ENCODE measurements at regions not wholly inside any gene's neighbourhood (a gene's known extent, or its start where the extent isn't known, plus 50 kb on each side); places are given as distances from the start of the nearest gene placed in this dataset.

DNA sequence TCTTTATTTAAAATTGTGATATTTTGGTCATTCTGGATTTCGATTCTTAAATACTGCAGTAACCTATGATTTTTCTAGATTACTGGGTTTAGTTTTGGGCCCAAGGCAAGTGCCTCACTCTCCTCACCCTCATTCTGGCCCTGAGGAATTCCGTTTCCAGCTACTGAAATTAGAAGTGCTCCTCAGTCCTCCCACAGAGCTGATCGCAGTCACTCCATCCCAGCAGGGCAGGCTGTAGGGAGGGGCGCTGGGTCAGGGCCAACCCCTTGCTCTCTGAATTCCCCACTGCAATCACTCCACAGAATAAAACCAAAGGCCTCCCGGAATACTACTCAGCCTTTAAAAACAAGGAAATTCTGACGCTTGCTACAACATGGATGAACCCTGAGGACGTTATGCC, 66.5 kb upstream of the DIO3 start:
- TF ChIP-seq POLR2A (IDR thresholded peaks at IDR 0.05), result no peak
- TF ChIP-seq, protein P1, sequence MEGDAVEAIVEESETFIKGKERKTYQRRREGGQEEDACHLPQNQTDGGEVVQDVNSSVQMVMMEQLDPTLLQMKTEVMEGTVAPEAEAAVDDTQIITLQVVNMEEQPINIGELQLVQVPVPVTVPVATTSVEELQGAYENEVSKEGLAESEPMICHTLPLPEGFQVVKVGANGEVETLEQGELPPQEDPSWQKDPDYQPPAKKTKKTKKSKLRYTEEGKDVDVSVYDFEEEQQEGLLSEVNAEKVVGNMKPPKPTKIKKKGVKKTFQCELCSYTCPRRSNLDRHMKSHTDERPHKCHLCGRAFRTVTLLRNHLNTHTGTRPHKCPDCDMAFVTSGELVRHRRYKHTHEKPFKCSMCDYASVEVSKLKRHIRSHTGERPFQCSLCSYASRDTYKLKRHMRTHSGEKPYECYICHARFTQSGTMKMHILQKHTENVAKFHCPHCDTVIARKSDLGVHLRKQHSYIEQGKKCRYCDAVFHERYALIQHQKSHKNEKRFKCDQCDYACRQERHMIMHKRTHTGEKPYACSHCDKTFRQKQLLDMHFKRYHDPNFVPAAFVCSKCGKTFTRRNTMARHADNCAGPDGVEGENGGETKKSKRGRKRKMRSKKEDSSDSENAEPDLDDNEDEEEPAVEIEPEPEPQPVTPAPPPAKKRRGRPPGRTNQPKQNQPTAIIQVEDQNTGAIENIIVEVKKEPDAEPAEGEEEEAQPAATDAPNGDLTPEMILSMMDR (IDR thresholded peaks at IDR 0.05), result no peak
